DND-41 (cell line): ENCODE measurements at regions not wholly inside any gene's neighbourhood (a gene's known extent, or its start where the extent isn't known, plus 50 kb on each side); places are given as distances from the start of the nearest gene placed in this dataset.

Source experiments
- EZH2 ChIP-seq: IDR thresholded peaks from 3 replicates; pipeline ENCODE4 v1.6.1; 2012; ENCODE audit warnings: borderline replicate concordance, low read depth, mild to moderate bottlenecking, moderate library complexity, low read length, inconsistent platforms; ENCODE audit not compliant: severe bottlenecking
- TF ChIP-seq, protein P1 (sequence below): IDR thresholded peaks from 2 replicates; pipeline ENCODE4 v1.5.1; 2012; ENCODE audit warnings: borderline replicate concordance, low read length, moderate library complexity, mild to moderate bottlenecking; ENCODE audit not compliant: poor library complexity, severe bottlenecking; ENCODE audit errors: extremely low read depth

DNA sequence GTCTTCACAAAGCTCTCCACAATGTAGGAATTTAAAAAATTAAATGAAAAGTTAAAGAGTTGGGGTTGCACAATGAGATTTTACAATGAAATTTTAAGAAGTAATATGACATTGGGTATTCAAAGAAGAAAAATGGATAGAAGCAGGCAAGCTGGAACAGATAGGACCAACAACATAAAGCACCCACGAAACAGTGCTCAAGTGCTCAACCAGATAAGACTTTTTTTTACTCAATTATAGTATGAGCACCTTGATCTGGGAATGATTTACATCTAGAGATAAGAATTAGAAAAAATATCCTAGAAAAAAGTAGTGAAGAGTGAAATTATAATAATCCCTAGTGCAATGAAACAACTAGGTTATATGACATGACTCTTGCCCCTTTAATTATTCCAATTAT, 1670.1 kb upstream of the ACO1 start:
- TF ChIP-seq, protein P1, sequence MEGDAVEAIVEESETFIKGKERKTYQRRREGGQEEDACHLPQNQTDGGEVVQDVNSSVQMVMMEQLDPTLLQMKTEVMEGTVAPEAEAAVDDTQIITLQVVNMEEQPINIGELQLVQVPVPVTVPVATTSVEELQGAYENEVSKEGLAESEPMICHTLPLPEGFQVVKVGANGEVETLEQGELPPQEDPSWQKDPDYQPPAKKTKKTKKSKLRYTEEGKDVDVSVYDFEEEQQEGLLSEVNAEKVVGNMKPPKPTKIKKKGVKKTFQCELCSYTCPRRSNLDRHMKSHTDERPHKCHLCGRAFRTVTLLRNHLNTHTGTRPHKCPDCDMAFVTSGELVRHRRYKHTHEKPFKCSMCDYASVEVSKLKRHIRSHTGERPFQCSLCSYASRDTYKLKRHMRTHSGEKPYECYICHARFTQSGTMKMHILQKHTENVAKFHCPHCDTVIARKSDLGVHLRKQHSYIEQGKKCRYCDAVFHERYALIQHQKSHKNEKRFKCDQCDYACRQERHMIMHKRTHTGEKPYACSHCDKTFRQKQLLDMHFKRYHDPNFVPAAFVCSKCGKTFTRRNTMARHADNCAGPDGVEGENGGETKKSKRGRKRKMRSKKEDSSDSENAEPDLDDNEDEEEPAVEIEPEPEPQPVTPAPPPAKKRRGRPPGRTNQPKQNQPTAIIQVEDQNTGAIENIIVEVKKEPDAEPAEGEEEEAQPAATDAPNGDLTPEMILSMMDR, result no peak
- no peak for TF ChIP-seq EZH2
